ENCODE measurements at regions not wholly inside any gene's neighbourhood (a gene's known extent, or its start where the extent isn't known, plus 50 kb on each side); places are given as distances from the start of the nearest gene placed in this dataset.

GRCh38 chr6:98458708-98459107 lies 375.7 kb upstream of the POU3F2 start:
- Histone ChIP-seq H3K27ac (ENCODE audit: low read depth in 2 of 2, low read length in 1 of 2) (no peak overlapping the region), H3K4me3 (ENCODE audit: low read depth in 2 of 2, low read length in 1 of 2) (no peak overlapping the region), H3K9me2 (no peaks in the 10 kb centered on the region; the same call in 1 of the 2 replicates), H3K79me2 (ENCODE audit: insufficient read depth) (no peaks in the 10 kb centered on the region), H3K9ac (no peak overlapping the region), H3F3A (replicated peaks; ENCODE audit: insufficient read depth) (no peaks in the 10 kb centered on the region), H3K4me1 (ENCODE audit: control insufficient read depth in 1 of 2, insufficient read depth in 2 of 2, low read depth in 1 of 2, low read length in 1 of 2) (peaks cover 0 to 4% of the 10 kb centered on the region in 2 experiments; a peak in 2 of 4 replicates), H3K4me2 (no peak overlapping the region), H3K9me3 (no peaks in the 10 kb centered on the region), H3K27me3 (ENCODE audit: insufficient read depth) (no peaks in the 10 kb centered on the region), H2AFZ (ENCODE audit: low read depth) (no peak overlapping the region), H4K20me1 (ENCODE audit: insufficient read depth) (no peaks in the 10 kb centered on the region), H3K36me3 (replicated peaks in 1 of 2; ENCODE audit: control insufficient read depth in 1 of 2, insufficient read depth in 2 of 2, low read length in 1 of 2) (no peaks in the 10 kb centered on the region)
- CTCF ChIA-PET: interaction anchor here (0.9 kb wide), 1 partner anchor 961 kb away, joined by 3 read pairs; no protein-coding TSS in a partner anchor
- TF ChIP-seq RCOR1 (IDR thresholded peaks at IDR 0.05; ENCODE audit: low read length) (no peak), REST (IDR thresholded peaks at IDR 0.05; ENCODE audit: low read depth, low read length) (no peak), TAF1 (IDR thresholded peaks at IDR 0.05; ENCODE audit: borderline replicate concordance, low read depth, low read length) (no peak)
- WGBS (ENCODE audit: low lambda C conversion rate): 26% methylated on average over 2 of the region's 2 CpGs
- POLR2A ChIA-PET: no interaction called here
- DNase-seq: no peak

GRCh38 chr6:98463038-98464000 lies 371.1 kb upstream of the POU3F2 start:
- no peaks in the 10 kb centered on the region for H3K79me2 ChIP-seq (ENCODE audit: insufficient read depth)
- no peaks in the 10 kb centered on the region for H3K4me1 ChIP-seq (ENCODE audit: control insufficient read depth in 1 of 2, insufficient read depth in 2 of 2, low read depth in 1 of 2, low read length in 1 of 2)
- no peak overlapping the region for H3K9ac ChIP-seq
- H3K36me3 ChIP-seq (replicated peaks in 1 of 2; ENCODE audit: control insufficient read depth in 1 of 2, insufficient read depth in 2 of 2, low read length in 1 of 2): no peaks in the 10 kb centered on the region
- no peak overlapping the region for H3K27ac ChIP-seq (ENCODE audit: low read depth in 2 of 2, low read length in 1 of 2)
- no peaks in the 10 kb centered on the region for H4K20me1 ChIP-seq (ENCODE audit: insufficient read depth)
- H3K4me3 ChIP-seq (ENCODE audit: low read depth in 2 of 2, low read length in 1 of 2): no peak overlapping the region
- ChIA-PET POLR2A (no interaction called here), CTCF (interaction anchor here (0.8 kb wide), 1 partner anchor 19 kb away, joined by 3 read pairs; no protein-coding TSS in a partner anchor)
- no peak for DNase-seq
- no peak overlapping the region for H2AFZ ChIP-seq (ENCODE audit: low read depth)
- H3K9me2 ChIP-seq: no peaks in the 10 kb centered on the region
- WGBS (ENCODE audit: low lambda C conversion rate): 55% methylated on average over 12 of the region's 12 CpGs
- TF ChIP-seq NFIC (IDR thresholded peaks at IDR 0.05; ENCODE audit: borderline replicate concordance): no peak
- TF ChIP-seq FOSL2 (IDR thresholded peaks at IDR 0.05; ENCODE audit: borderline replicate concordance, low read depth): no peak
- no peak for TF ChIP-seq TCF12 (IDR thresholded peaks at IDR 0.05)
- no peak overlapping the region for H3K4me2 ChIP-seq
- H3F3A ChIP-seq (replicated peaks; ENCODE audit: insufficient read depth): no peaks in the 10 kb centered on the region
- H3K27me3 ChIP-seq (ENCODE audit: insufficient read depth): no peaks in the 10 kb centered on the region
- no peaks in the 10 kb centered on the region for H3K9me3 ChIP-seq
